NCI-H2227 (cell line): ENCODE measurements at regions not wholly inside any gene's neighbourhood (a gene's known extent, or its start where the extent isn't known, plus 50 kb on each side); places are given as distances from the start of the nearest gene placed in this dataset.
"Not testable (repeated sequence)": the region's sequence is repeated elsewhere in the genome, so short reads cannot be mapped to it uniquely, and the experiment has no call there.

Experiments
- DNase-seq: peaks from one replicate; lab custom pipeline; 2025; ENCODE audit not compliant: unreplicated experiment; lab: John Stamatoyannopoulos, UW

DNA sequence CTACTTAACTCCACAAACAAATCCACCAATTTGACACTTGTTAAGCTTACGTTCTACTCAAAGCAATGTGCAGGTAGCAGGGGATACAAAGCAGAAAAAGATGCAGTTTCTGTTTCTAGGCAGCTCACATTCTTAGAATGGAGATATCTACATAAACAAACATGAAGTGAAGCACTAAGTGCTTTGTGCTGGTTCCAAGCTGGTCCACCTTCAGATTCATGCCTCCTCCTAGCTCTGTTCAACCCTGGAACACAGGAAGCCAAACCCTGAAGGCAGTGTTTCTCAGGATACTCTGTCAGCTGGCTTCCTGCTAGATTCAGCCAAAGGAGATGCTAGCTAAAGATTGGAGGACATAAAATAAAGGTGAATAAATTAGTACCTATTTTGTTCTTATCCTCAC lies 55.3 kb upstream of the NOL4 start:
- DNase-seq, result no peak

DNA sequence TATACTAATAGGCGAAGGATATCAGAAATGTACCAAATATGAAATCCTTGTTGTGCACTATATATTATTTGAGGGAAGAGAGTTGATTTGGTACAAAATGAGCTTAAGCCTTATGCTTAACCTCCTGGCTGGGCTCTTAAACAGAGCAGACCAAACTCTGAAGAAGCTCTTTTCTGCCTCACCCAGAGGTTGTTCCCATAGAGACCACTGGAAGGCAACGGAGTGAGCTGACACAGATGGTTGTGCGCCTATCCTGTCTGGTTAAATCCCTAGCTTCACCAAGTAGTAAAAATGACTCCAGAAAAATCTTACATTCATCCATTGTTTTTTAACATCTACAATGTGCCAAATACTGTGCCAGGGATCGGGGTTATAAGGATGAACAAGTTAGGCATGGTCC lies 55.9 kb upstream of the NOL4 start:
- DNase-seq, result peak; percentile 22

DNA sequence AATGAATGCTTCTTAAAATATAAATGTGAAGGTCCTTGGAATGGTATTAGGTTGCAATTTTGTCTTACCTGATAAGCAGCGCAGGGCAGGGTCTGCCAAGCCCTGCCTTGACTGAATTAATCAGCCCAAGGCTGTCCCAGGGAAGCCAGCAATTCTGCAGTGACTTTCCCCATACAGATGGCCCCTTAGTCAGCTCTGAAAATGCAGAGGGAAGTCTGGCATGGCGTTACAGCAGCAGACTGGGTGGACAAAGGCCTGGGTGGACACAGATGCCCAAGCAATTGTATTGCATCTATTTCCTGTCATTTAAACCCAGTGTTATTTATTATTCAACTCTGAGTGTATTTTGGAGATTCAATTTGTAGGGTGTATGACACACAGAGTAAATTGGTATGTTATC lies 56.6 kb upstream of the NOL4 start:
- peak; percentile 84 for DNase-seq

DNA sequence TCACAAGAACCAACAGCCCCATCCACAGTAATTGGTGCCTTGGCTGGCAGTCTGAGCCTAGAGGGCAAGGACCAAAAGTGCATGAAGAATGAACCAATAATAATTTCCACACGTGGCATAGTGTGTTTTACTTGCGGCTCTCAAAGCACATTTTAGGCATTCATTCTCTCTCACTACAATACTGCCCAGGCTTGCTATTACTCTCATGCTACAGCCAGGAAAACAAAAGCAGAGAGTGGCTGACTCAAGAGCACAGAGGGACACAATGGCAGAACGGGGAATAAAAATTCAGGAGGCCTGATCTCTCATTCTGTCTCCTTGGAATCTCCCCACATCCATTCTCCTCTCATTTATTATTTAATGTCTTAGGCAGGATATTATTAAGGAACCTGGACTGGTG lies 57.0 kb upstream of the NOL4 start:
- DNase-seq, result peak; percentile 84

DNA sequence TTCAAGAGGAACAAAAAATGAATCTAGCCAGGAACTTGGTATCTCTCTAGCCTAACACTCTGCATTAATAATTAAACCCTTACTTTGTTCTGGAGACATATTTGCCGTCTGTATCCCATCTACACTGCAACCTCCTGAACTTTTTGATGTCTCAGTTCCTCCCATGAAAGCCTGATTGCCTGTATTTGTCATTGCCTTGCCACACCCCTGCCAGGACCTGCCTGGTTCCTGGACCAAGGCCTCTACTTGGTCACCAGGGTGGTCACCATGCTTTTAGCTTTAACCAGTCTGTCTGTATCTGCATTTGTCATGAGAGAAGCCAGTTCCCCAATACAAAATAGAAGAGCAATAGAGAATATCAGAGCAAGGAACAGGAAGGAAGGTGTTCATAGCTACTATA lies 58.8 kb upstream of the NOL4 start:
- DNase-seq, result no peak

DNA sequence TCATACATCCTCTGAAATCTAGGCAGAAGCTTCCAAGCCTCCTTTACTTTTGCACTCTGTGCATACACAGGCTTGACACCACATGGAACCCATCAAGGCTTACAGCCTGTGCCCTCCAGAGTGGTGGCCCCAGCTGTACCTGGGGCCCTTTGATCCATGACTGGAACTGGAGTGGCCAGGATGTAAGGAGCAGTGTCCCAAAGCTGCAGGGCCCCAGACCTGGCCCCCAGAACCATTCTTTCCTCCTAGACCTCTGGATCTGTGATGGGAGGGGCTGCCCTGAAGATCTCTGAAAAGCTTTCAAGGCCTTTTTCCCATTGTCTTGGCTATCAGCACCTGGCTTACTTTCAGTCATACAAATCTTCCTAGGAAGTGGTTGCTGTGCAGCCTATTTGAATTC lies 63.1 kb upstream of the NOL4 start:
- DNase-seq, result no peak

DNA sequence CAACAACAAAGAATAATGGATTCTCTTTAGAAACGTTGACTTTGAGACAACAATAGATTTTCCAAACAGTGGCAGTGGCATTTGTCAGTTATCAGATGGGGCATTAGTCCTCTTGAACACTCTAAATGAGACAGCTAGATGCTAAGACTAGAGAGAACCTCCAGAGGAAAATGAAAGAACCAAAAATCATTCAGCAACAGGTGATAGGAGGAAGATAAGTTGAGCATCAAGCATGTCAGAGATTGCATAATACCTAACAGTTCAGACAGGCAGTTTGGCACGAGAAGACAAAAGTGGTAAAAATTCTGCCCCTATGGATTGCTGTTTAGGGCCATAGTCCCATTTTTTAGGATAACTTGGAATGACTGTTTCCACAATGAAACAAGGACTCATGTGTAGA lies 67.9 kb upstream of the NOL4 start:
- DNase-seq, result no peak

DNA sequence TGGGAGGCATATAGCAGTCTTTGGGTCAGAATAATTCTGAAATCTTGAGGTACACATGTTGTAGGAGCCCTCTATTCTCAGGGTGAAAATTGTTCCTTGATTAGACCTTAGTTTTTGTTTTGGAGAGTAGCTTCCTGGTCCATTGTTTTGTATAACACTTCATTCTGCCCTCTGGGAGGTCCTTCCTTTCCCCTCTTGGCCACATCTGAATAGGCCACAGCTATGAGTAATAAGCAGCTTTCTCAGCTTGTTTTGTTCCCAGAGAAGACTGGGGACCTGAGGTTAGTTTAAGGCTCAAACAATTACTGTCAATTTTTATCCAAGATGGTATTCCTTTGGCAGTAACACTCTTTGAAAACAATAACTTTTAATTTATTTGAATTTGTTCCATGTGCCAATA lies 72.6 kb upstream of the NOL4 start:
- no peak for DNase-seq

DNA sequence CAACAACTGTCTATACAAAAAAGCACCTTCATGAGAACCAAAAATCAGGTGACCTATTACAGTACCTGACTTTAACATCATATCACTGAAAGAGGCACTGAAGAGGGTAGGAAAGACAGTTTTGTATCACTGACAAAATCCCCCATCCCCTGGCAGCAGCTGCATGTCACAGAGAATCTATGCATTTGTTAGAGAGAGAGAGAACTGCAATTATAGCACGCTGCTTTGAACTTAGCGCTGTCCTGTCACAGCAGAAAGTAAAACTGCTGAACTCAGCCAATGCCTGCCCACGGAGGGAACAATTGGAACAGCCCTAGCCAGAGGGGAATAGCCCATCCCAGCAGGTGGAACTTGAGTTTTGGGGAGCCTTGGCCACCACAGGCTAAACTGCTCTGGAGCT lies 75.1 kb upstream of the NOL4 start:
- peak; percentile 26 for DNase-seq

DNA sequence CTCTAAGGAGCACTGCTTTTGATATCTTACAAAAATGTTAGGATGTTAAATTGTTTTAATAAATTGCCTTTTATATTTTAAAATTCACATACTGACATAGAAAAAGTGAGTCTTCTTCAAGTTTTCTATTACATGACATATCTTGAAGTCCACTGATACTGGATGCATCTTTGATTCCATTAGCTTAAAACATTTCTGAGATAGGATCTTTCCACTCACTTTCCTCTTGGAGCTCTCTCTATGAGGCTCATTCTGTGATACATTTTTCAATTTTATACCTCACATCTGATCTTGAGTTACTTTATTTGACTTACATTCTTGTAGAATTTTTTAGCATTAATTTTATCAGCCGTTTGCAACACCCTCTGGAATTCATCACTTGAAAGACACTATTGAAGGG lies 86.8 kb upstream of the NOL4 start:
- no peak for DNase-seq

DNA sequence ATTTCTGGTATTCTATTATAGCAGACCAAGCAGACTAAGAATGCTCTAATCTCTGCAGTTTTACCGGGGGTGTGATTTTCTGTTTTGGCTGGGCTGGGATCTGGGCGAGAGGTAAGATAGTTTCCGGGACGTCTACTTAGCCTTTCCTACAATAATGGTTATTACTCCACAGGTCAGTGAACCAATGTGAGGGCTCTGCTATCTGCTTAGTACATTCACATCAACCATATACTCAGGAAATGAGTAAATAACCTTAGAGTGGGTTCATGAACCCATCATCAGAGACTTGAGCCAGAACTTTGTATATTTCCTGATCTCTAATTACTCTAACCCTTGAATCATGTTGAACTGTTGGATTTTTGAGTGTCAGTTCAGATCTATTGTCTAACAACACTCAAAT lies 90.1 kb upstream of the NOL4 start:
- peak; percentile 35 for DNase-seq

DNA sequence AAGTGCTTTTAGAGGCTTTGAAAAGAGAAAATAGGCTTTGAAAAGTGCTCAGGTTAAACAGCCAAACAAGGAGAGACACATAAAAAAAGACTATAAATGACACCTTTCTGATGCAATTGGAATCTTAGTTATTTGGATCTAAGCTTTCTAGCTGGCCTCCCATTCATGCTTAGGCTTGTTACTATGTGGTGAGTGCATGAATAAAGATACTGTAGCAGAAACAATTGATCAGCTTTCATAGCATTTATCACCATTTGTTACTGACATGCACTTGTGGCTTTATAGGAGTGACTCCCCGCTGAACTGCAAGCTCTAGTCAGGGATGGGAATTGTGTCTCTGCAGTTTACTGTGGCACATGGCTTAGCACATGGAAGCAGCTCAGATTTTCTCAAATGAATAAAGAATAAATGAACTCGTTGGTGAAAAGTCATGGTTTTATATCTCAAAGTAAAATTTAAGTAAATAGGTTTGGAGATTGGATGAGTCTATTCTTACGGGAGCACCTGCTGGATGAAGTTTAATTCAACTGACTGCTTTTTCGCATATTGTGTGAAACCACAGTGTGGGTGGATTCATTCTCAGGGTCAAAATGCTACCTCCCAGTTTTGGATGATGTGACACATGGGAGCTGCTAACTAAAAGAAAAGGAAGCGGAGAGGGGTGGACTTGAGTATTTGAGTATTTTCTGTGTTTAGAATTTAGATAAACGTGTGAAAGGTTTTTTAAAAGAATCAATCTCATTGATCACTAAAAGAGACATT lies 91.1 kb upstream of the NOL4 start:
- DNase-seq, result peak; percentile 78

DNA sequence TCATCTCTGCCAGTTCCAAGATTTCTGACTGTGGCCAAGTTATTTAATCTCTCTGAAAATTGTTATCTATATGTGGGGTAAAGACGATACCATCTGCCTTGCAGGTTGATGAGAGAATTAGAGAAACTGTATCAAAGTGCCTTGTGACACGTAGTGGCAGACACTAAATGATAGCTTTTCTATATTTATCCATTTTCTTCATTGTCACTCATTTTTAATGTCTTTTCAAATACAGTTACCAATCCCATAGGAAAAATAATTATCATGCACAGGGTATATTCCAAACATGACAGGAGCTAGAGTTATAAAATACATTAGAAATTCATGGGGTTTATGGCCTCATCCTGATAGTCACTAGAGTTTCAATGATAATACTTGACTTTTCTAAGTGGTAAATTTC lies 95.6 kb upstream of the NOL4 start:
- no peak for DNase-seq

DNA sequence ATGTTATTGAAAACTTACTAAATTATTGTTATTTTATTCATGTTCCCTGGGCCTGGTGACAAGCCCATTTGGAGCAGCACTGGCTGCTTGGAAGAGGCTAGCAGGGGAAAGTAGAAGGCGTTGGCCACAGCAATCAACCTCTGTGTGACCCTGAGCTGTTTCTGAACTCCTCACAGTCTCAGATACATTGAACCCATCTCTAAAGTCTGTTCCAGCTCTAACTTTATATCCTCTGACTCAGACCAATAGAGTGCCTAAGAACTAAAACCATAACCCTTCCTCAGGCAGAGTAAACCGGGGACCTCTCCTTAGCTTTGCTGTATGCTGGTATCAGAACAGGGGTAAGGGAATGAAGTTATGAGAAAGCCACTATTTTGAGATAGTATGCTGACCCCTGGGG lies 96.4 kb upstream of the NOL4 start:
- no peak for DNase-seq

DNA sequence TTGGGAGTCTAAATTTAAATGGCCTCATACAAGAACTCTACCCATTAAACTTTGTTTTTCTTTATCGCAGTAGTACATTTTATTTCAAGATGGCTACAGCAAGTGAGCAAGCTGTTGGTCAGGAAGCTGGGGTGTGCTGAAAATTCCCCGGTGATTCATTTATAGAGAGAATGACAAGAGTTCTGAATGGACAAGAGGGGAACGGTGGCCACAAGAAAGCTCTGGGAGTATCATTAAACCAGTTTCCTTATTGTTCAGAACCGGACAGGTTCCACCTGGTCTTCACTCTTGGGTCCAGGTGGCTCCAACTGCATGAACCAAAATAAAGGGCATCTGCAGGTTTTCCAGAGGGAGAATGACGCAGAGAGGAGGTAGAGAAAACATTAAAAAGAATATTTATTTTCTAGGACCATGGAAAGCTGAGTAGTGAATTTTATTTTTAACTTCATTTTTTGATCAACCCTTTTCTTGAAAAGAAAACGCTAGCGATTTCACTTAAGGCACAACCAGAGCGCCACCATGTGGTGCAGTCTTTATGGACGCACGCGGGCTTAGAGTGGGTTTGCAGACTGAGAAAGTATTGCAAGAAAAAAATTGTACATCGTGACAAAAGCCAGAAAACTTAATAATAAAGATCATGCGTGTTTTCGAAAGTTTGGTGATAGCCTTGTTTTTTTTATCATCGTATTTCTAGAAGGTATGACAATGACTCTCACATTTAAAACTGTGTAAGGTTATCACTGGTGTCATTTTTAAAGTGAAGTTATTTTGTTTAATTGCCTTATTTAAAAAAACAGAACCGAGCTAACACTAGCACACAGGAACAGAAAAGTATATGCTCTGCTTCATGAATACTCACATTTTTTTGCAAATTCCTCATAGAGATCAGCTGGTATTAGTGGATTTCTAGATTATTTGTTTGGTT lies 97.9 kb upstream of the NOL4 start:
- DNase-seq, result no peak

DNA sequence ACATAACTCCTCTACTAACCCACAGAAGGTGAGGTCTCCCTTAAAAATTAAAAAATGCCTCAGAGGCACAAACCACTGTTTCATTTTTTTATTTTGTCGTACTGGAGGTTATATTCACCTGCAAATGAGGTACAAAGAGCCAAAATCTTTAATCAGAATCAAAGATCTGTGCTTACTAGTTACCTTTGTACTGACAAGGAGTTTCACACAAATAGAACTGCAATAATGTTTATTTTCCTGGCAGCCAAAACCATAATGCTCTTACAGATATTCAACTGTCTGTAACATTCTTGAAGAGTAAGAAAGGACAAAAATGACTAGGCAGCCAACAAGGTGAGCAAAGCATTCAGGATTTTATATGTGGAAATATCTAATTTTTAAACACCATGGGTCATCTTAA lies 105.1 kb upstream of the NOL4 start:
- DNase-seq, result no peak

DNA sequence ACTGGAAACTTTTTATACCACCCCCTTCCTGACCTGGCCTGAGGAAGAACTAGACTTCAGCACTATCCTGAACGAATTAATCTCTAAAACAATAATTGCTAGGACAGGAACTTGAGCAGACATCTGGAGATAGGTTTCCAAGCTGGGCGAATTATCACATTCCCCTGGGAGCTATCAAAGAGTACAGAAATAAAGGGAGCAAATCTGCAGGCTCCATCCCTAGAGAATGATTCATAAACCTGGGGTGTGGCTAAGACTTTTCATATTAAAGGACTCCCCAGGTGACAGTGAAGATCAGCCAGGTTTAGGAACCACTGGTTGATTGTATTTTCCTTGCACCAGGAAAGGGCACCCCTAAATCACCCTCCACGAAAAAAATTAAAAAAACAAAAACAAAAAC lies 105.6 kb upstream of the NOL4 start:
- no peak for DNase-seq

DNA sequence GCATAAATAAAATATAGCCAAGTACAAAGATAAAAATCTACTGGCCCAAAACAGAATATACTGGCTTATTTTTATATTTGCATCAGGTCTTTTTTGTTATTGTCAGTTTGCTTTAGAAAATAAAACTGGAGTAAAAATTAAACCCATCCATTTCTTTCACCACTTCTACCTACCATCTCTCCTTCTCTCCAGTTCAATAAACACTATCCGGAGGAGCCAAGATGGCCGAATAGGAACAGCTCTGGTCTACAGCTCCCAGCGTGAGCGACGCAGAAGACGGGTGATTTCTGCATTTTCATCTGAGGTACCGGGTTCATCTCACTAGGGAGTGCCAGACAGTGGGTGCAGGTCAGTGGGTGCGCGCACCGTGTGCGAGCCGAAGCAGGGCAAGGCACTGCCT lies 106.2 kb upstream of the NOL4 start:
- not testable (repeated sequence) for DNase-seq

DNA sequence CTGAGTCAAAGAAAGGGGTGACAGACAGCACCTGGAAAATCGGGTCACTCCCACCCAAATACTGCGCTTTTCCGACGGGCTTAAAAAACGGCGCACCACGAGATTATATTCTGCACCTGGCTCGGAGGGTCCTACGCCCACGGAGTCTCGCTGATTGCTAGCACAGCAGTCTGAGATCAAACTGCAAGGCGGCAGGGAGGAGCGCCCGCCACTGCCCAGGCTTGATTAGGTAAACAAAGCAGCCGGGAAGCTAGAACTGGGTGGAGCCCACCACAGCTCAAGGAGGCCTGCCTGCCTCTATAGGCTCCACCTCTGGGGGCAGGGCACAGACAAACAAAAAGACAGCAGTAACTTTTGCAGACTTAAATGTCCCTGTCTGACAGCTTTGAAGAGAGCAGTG lies 106.6 kb upstream of the NOL4 start:
- DNase-seq, result not testable (repeated sequence)

DNA sequence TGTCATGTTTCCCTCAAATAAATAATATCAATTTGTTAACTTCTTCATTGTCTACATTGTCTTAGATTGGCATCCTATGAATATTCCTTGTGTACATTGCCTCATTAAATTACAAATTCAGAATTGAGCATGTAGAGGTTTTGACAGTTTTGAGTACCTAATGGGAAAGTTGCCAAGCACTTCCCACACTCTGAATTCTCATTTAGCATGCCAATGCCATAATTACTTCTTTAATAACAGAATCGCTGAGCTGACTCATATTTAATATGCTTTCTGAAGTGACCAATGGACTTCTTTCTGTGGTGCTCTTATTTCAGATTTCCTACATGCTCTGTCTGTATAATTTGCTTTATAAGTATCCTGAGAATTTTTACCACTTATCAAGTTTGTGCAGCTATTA lies 114.4 kb upstream of the NOL4 start:
- DNase-seq, result no peak

DNA sequence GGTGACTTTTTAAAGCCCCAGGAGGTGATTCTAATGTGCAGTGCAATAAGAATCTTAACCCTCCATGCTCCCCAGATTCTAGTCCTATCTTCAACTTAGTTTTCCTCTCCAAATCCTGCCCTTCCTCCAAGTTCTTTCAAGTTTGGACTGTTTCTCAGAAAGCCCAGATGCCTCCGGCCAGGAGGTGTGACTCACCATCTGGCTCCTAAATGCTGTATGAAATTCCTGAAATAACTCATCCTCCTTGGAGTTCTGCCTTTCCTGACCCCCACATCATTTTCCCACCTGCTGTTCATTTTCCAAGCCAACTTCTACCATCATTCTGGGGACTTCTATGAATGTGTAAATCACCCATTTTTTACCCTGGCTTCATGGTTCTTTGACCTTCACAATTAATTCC lies 118.2 kb upstream of the NOL4 start:
- DNase-seq, result no peak

DNA sequence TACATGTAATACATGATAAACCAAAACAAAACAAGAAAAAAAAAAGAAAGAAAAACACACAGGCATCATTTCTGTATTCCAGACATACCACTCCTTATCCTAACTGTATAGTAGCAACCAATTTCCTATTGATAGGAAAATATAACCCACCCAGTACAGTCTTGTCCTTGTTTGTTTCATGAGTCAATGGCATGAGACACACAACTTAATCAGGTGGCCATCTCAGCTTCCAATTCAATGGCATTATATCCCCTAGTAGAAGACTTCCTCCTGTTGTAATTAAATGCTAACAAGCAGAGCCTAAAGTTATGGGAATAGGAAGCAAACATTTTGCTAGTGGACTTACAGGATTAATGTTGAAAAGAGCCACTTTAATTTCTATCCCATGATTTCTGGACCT lies 121.0 kb upstream of the NOL4 start:
- no peak for DNase-seq
